ENCODE measurements at regions not wholly inside any gene's neighbourhood (a gene's known extent, or its start where the extent isn't known, plus 50 kb on each side); places are given as distances from the start of the nearest gene placed in this dataset.

- H3K36me3 ChIP-seq (ENCODE audit: control insufficient read depth, insufficient read depth, low read length), result no peaks in the 10 kb centered on the region
- no peak overlapping the region for H3K4me3 ChIP-seq (ENCODE audit: low read depth, low read length)
- no peaks in the 10 kb centered on the region for H3K27me3 ChIP-seq (ENCODE audit: control insufficient read depth, insufficient read depth, low read length)
- DNase-seq (ENCODE audit: low read depth), result no peak
- TF ChIP-seq CTCF (IDR thresholded peaks at IDR 0.05; ENCODE audit: insufficient read depth, low read length, poor library complexity, severe bottlenecking), result no peak
Observed at GRCh38 chr18:37953876-37954275, 388.3 kb upstream of the CELF4 start.

GRCh38 chr18:37948471-37948870 is 382.9 kb upstream of the CELF4 start:
- TF ChIP-seq CTCF (IDR thresholded peaks at IDR 0.05; ENCODE audit: insufficient read depth, low read length, poor library complexity, severe bottlenecking), result no peak
- Histone ChIP-seq H3K27me3 (ENCODE audit: control insufficient read depth, insufficient read depth, low read length) (no peaks in the 10 kb centered on the region), H3K36me3 (ENCODE audit: control insufficient read depth, insufficient read depth, low read length) (no peaks in the 10 kb centered on the region), H3K4me3 (ENCODE audit: low read depth, low read length) (no peak overlapping the region)
- DNase-seq (ENCODE audit: low read depth), result no peak

GRCh38 chr18:37946324-37946723 is 380.7 kb upstream of the CELF4 start:
- H3K4me3 ChIP-seq (ENCODE audit: low read depth, low read length), result no peak overlapping the region
- no peaks in the 10 kb centered on the region for H3K36me3 ChIP-seq (ENCODE audit: control insufficient read depth, insufficient read depth, low read length)
- DNase-seq (ENCODE audit: low read depth), result no peak
- TF ChIP-seq CTCF (IDR thresholded peaks at IDR 0.05; ENCODE audit: insufficient read depth, low read length, poor library complexity, severe bottlenecking), result no peak
- H3K27me3 ChIP-seq (ENCODE audit: control insufficient read depth, insufficient read depth, low read length), result no peaks in the 10 kb centered on the region

- H3K36me3 ChIP-seq (ENCODE audit: control insufficient read depth, insufficient read depth, low read length), result no peaks in the 10 kb centered on the region
- TF ChIP-seq CTCF (IDR thresholded peaks at IDR 0.05; ENCODE audit: insufficient read depth, low read length, poor library complexity, severe bottlenecking), result no peak
- no peaks in the 10 kb centered on the region for H3K27me3 ChIP-seq (ENCODE audit: control insufficient read depth, insufficient read depth, low read length)
- H3K4me3 ChIP-seq (ENCODE audit: low read depth, low read length), result no peak overlapping the region
- no peak for DNase-seq (ENCODE audit: low read depth)
Observed at GRCh38 chr18:37944700-37945270, 379.2 kb upstream of the CELF4 start.

- Histone ChIP-seq H3K36me3 (ENCODE audit: control insufficient read depth, insufficient read depth, low read length) (no peaks in the 10 kb centered on the region), H3K4me3 (ENCODE audit: low read depth, low read length) (no peak overlapping the region), H3K27me3 (ENCODE audit: control insufficient read depth, insufficient read depth, low read length) (no peaks in the 10 kb centered on the region)
- no peak for DNase-seq (ENCODE audit: low read depth)
- no peak for TF ChIP-seq CTCF (IDR thresholded peaks at IDR 0.05; ENCODE audit: insufficient read depth, low read length, poor library complexity, severe bottlenecking)
Observed at GRCh38 chr18:37937287-37937686, 371.7 kb upstream of the CELF4 start.

- Histone ChIP-seq H3K27me3 (ENCODE audit: control insufficient read depth, insufficient read depth, low read length) (no peaks in the 10 kb centered on the region), H3K4me3 (ENCODE audit: low read depth, low read length) (no peak overlapping the region), H3K36me3 (ENCODE audit: control insufficient read depth, insufficient read depth, low read length) (no peaks in the 10 kb centered on the region)
- no peak for TF ChIP-seq CTCF (IDR thresholded peaks at IDR 0.05; ENCODE audit: insufficient read depth, low read length, poor library complexity, severe bottlenecking)
- no peak for DNase-seq (ENCODE audit: low read depth)
Observed at GRCh38 chr18:37935086-37935485, 369.5 kb upstream of the CELF4 start.

Data from kidney epithelial cell (primary cell).